A549 (cell line): ENCODE measurements at regions not wholly inside any gene's neighbourhood (a gene's known extent, or its start where the extent isn't known, plus 50 kb on each side); places are given as distances from the start of the nearest gene placed in this dataset.
A peak's percentile ranks its signal among the peaks of the same experiment; 100 is the strongest.

Experiments used
- ATAC-seq, 2 experiments: fragments of 200-7000 bp in 1 of 2; fragments of >200 bp in 1 of 2; cut with Nextera tagmentation in 1 of 2; cut with Tn5 transposase in 1 of 2; 3 replicates each; pipeline versions ENCODE4 v1.8.0 to v1.9.1; 2018 to 2020; ENCODE audit warnings: mild to moderate bottlenecking in 1 of 2, moderate library complexity in 1 of 2
- CTCF ChIA-PET: fragments of 300-600 bp; sonication (Branson Sonifier 250); formaldehyde crosslinking; extraction: SDS; loops from one replicate; lab custom pipeline; 2021; ENCODE audit warnings: antibody characterized with exemption, inconsistent platforms; lab: Yijun Ruan, JAX
- POLR2A ChIA-PET: fragments of 350-600 bp; formaldehyde crosslinking; extraction: SDS; loops from one replicate; lab custom pipeline; 2021; ENCODE audit warnings: antibody characterized with exemption, inconsistent platforms; lab: Yijun Ruan, JAX
- DNase-seq, 2 experiments: peaks; one replicate each; pipeline versions ENCODE4 v3.0.0 to v3.0.0-alpha.2; 2011 to 2016; ENCODE audit warnings: low read depth in 1 of 2, low spot score in 1 of 2
- FAIRE-seq: peaks from 2 replicates; lab custom pipeline; 2011; peaks lifted over from hg19 to GRCh38; lab: Jason Lieb, UNC
- H3K27ac ChIP-seq, 2 experiments: fragments of >200 bp; sonication (Bioruptor Twin); formaldehyde crosslinking; 3 replicates each; pipeline ENCODE4 v1.5.1; 2016 to 2017
- H3K4me1 ChIP-seq: fragments of >200 bp; sonication (Bioruptor Twin); formaldehyde crosslinking; 3 replicates; pipeline ENCODE4 v1.6.1; 2016
- H3K4me2 ChIP-seq: fragments of >200 bp; sonication (Bioruptor Twin); formaldehyde crosslinking; 3 replicates; pipeline ENCODE4 v1.6.1; 2016
- H3K4me3 ChIP-seq: fragments of >200 bp; sonication (Bioruptor Twin); formaldehyde crosslinking; 3 replicates; pipeline ENCODE4 v1.5.1; 2016
- H3K9me3 ChIP-seq: fragments of >200 bp; sonication (Bioruptor Twin); formaldehyde crosslinking; 3 replicates; pipeline ENCODE4 v1.6.1; 2016
- CBX2 ChIP-seq: fragments of 200-600 bp; sonication (generic); IDR thresholded peaks from 2 replicates; pipeline ENCODE4 v1.6.1; 2016; ENCODE audit warnings: low read depth, mild to moderate bottlenecking, borderline replicate concordance
- CHD2 ChIP-seq: fragments of 150-350 bp; IDR thresholded peaks from 2 replicates; pipeline ENCODE4 v1.6.1; 2014; ENCODE audit warnings: low read length; ENCODE audit not compliant: partially characterized antibody
- EHF ChIP-seq: fragments of 250-450 bp; sonication (Bioruptor Pico); IDR thresholded peaks from 2 replicates; pipeline ENCODE4 v1.5.0; 2020; ENCODE audit warnings: mild to moderate bottlenecking
- EP300 ChIP-seq, 2 experiments: fragments of >200 bp; sonication (Bioruptor Twin); formaldehyde crosslinking; IDR thresholded peaks; 2 replicates in 1 of 2; 3 replicates in 1 of 2; pipeline ENCODE4 v1.6.1; 2016 to 2017
- ESRRA ChIP-seq: fragments of 150-350 bp; IDR thresholded peaks from 2 replicates; pipeline ENCODE4 v1.6.1; 2014; ENCODE audit warnings: mild to moderate bottlenecking, low read length, borderline replicate concordance
- FOSL2 ChIP-seq, 2 experiments: fragments of 450-650 bp in 1 of 2; fragments of >200 bp in 1 of 2; sonication (Bioruptor Twin) in 1 of 2; formaldehyde crosslinking; IDR thresholded peaks; 2 replicates each; pipeline versions ENCODE4 v1.5.0 to v1.6.1; 2016 to 2020; ENCODE audit warnings: mild to moderate bottlenecking in 1 of 2, moderate library complexity in 1 of 2
- HEYL ChIP-seq: fragments of 250-450 bp; sonication (Bioruptor Pico); IDR thresholded peaks from 2 replicates; pipeline ENCODE4 v1.8.0; 2021; ENCODE audit warnings: mild to moderate bottlenecking, moderate library complexity
- HOXA7 ChIP-seq: fragments of 250-450 bp; sonication (Bioruptor Pico); IDR thresholded peaks from 2 replicates; pipeline ENCODE4 v1.5.0; 2020; ENCODE audit warnings: mild to moderate bottlenecking, moderate library complexity
- HOXB13 ChIP-seq: fragments of 250-450 bp; sonication (Bioruptor Pico); IDR thresholded peaks from 2 replicates; pipeline ENCODE4 v1.5.0; 2020; ENCODE audit warnings: low read depth, mild to moderate bottlenecking, moderate library complexity
- HOXB5 ChIP-seq: fragments of 250-450 bp; sonication (Bioruptor Pico); IDR thresholded peaks from 2 replicates; pipeline ENCODE4 v1.5.0; 2020; ENCODE audit warnings: mild to moderate bottlenecking, moderate library complexity
- JUNB ChIP-seq: fragments of >200 bp; sonication (Bioruptor Twin); formaldehyde crosslinking; IDR thresholded peaks from 2 replicates; pipeline ENCODE4 v1.6.1; 2016
- KDM1A ChIP-seq: fragments of 200-600 bp; sonication (generic); IDR thresholded peaks from 2 replicates; pipeline ENCODE4 v1.6.1; 2016; ENCODE audit warnings: low read depth, mild to moderate bottlenecking
- MAFK ChIP-seq: fragments of 450-650 bp; IDR thresholded peaks from 2 replicates; pipeline ENCODE4 v1.6.1; 2014; ENCODE audit not compliant: partially characterized antibody
- MAZ ChIP-seq: fragments of 150-350 bp; IDR thresholded peaks from 2 replicates; pipeline ENCODE4 v1.6.1; 2014; ENCODE audit warnings: antibody characterized with exemption, low read depth, low read length, borderline replicate concordance
- NPAS2 ChIP-seq: fragments of 250-450 bp; sonication (Bioruptor Pico); IDR thresholded peaks from 2 replicates; pipeline ENCODE4 v1.8.0; 2022; ENCODE audit warnings: mild to moderate bottlenecking, moderate library complexity, borderline replicate concordance
- NR3C1 ChIP-seq: fragments of >200 bp; sonication (Bioruptor Twin); formaldehyde crosslinking; IDR thresholded peaks from 3 replicates; pipeline ENCODE4 v1.6.1; 2017
- RAD21 ChIP-seq, 2 experiments: fragments of >200 bp in 1 of 2; sonication (Bioruptor Twin) in 1 of 2; formaldehyde crosslinking in 1 of 2; IDR thresholded peaks in 1 of 2; conservative IDR thresholded peaks in 1 of 2; 2 replicates in 1 of 2; 3 replicates in 1 of 2; pipeline ENCODE4 v1.6.1; 2012 to 2018; ENCODE audit warnings: inconsistent platforms in 1 of 2
- RARB ChIP-seq: fragments of 250-450 bp; sonication (Bioruptor Pico); IDR thresholded peaks from 2 replicates; pipeline ENCODE4 v1.8.0; 2021; ENCODE audit warnings: mild to moderate bottlenecking, moderate library complexity
- SREBF2 ChIP-seq: fragments of 450-650 bp; IDR thresholded peaks from 2 replicates; pipeline ENCODE4 v1.6.1; 2014; ENCODE audit warnings: mild to moderate bottlenecking, moderate library complexity
- ZC3H11A ChIP-seq: fragments of 450-650 bp; IDR thresholded peaks from 2 replicates; pipeline ENCODE4 v1.6.1; 2014; ENCODE audit warnings: antibody characterized with exemption, mild to moderate bottlenecking
- ZFP36 ChIP-seq: fragments of 450-650 bp; IDR thresholded peaks from 2 replicates; pipeline ENCODE4 v1.6.1; 2014; ENCODE audit warnings: borderline replicate concordance; ENCODE audit not compliant: partially characterized antibody
- WGBS: methylation state at CpG from one replicate; pipeline ENCODE4 v1.1.6; 2017; ENCODE audit errors: missing lambda C conversion rate; 5-methylcytosine and 5-hydroxymethylcytosine counted together
- TF ChIP-seq, protein P1 (sequence below): fragments of 200-600 bp; sonication (generic); IDR thresholded peaks from 2 replicates; pipeline ENCODE4 v1.6.1; 2016; ENCODE audit warnings: antibody characterized with exemption, mild to moderate bottlenecking, moderate library complexity
- TF ChIP-seq, protein P2 (sequence below): IDR thresholded peaks from 2 replicates; pipeline ENCODE4 v1.6.1; 2012; ENCODE audit warnings: low read depth, borderline replicate concordance
- TF ChIP-seq, protein P3 (sequence below): fragments of 250-450 bp; sonication (Bioruptor Pico); IDR thresholded peaks from 2 replicates; pipeline ENCODE4 v1.5.0; 2021; ENCODE audit warnings: mild to moderate bottlenecking, moderate library complexity, borderline replicate concordance

DNA sequence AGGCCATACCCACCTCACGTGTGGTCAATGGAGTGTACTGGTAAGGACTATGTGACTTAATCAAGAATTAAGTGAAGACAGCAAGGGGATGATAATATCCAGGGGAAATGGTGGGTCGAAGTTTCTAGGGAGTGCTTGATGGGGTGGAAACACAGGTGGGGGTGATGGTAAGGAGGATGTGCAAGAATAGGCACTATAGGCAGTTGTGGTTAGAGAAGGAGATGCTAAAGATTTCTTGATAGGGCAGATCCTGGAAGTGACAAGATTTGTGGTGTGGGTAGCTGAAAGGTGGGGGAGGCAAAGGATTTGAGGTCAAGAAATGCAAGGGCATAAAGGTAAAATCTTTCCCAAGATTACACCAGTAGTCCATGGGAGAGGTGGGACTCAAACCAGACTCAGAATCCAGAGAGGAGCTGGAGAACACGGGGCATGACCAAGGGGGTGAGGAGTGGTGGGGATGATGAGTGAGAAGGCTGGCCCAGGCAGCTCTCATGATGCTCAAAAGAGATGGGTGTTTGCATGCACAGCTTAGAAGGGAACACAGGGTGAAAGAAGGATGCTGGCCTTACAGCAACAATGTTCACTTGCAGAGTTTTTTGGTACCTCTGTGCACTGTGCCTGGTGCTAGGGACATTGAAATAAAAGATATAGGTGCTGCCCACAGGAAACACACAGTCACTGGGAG, 78.4 kb downstream of the CCR1 start (continued):
- TF ChIP-seq CBX2 (no peak), JUNB (no peak), KDM1A (no peak)
- TF ChIP-seq, protein P1, sequence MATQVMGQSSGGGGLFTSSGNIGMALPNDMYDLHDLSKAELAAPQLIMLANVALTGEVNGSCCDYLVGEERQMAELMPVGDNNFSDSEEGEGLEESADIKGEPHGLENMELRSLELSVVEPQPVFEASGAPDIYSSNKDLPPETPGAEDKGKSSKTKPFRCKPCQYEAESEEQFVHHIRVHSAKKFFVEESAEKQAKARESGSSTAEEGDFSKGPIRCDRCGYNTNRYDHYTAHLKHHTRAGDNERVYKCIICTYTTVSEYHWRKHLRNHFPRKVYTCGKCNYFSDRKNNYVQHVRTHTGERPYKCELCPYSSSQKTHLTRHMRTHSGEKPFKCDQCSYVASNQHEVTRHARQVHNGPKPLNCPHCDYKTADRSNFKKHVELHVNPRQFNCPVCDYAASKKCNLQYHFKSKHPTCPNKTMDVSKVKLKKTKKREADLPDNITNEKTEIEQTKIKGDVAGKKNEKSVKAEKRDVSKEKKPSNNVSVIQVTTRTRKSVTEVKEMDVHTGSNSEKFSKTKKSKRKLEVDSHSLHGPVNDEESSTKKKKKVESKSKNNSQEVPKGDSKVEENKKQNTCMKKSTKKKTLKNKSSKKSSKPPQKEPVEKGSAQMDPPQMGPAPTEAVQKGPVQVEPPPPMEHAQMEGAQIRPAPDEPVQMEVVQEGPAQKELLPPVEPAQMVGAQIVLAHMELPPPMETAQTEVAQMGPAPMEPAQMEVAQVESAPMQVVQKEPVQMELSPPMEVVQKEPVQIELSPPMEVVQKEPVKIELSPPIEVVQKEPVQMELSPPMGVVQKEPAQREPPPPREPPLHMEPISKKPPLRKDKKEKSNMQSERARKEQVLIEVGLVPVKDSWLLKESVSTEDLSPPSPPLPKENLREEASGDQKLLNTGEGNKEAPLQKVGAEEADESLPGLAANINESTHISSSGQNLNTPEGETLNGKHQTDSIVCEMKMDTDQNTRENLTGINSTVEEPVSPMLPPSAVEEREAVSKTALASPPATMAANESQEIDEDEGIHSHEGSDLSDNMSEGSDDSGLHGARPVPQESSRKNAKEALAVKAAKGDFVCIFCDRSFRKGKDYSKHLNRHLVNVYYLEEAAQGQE = no peak

- CTCF ChIA-PET = no interaction called here
Observed at GRCh38 chr3:46127503-46127902, 80.6 kb downstream of the CCR1 start.

GRCh38 chr3:46124216-46125177, 83.6 kb downstream of the CCR1 start:
- H3K4me1 ChIP-seq = no peaks in the 10 kb centered on the region
- no peak overlapping the region for H3K27ac ChIP-seq
- no peak overlapping the region for H3K4me3 ChIP-seq
- ATAC-seq = no peak
- ChIA-PET CTCF (no interaction called here), POLR2A (no interaction called here)
- TF ChIP-seq HEYL (CRISPR knock-in tag) = no peak
- no peak for TF ChIP-seq ZFP36
- TF ChIP-seq ESRRA = no peak
- no peak for TF ChIP-seq EP300 (IDR thresholded peaks at IDR 0.05)
- TF ChIP-seq RAD21 (conservative IDR thresholded peaks at IDR 0.05 in 1 of 2, IDR thresholded peaks at IDR 0.05 in 1 of 2) = no peak
- TF ChIP-seq HOXB5 (CRISPR knock-in tag) = no peak
- no peak for TF ChIP-seq MAFK
- TF ChIP-seq NR3C1 = no peak
- no peak for TF ChIP-seq CHD2
- no peak for TF ChIP-seq SREBF2
- TF ChIP-seq RARB (CRISPR knock-in tag) = no peak
- no peak for TF ChIP-seq MAZ
- no peak for TF ChIP-seq HOXA7 (CRISPR knock-in tag)
- no peak for TF ChIP-seq EHF (CRISPR knock-in tag)
- TF ChIP-seq ZC3H11A = no peak
- TF ChIP-seq, protein P2, sequence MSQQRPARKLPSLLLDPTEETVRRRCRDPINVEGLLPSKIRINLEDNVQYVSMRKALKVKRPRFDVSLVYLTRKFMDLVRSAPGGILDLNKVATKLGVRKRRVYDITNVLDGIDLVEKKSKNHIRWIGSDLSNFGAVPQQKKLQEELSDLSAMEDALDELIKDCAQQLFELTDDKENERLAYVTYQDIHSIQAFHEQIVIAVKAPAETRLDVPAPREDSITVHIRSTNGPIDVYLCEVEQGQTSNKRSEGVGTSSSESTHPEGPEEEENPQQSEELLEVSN = no peak
- TF ChIP-seq HOXB13 (CRISPR knock-in tag) = no peak
- TF ChIP-seq, protein P3, sequence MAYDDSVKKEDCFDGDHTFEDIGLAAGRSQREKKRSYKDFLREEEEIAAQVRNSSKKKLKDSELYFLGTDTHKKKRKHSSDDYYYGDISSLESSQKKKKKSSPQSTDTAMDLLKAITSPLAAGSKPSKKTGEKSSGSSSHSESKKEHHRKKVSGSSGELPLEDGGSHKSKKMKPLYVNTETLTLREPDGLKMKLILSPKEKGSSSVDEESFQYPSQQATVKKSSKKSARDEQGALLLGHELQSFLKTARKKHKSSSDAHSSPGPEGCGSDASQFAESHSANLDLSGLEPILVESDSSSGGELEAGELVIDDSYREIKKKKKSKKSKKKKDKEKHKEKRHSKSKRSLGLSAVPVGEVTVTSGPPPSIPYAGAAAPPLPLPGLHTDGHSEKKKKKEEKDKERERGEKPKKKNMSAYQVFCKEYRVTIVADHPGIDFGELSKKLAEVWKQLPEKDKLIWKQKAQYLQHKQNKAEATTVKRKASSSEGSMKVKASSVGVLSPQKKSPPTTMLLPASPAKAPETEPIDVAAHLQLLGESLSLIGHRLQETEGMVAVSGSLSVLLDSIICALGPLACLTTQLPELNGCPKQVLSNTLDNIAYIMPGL (CRISPR knock-in tag) = no peak
- TF ChIP-seq NPAS2 (CRISPR knock-in tag) = no peak
- TF ChIP-seq, all 56 proteins: peak for 0
- 63% methylated on average over 6 of the region's 6 CpGs for WGBS
- Histone ChIP-seq H3K9me3 (no peaks in the 10 kb centered on the region), H3K4me2 (no peak overlapping the region)
- FAIRE-seq (no peak), DNase-seq (no peak)

More at GRCh38 chr3:46127503-46127902, 80.6 kb downstream of the CCR1 start:
- DNase-seq = peak in 1 of 2 experiments; percentile 13
- peak; percentile 50 to 68; a peak in 3 of 6 replicates for ATAC-seq
- WGBS = 56% methylated on average over 1 of the region's 1 CpG
- Histone ChIP-seq H3K4me1 (no peaks in the 10 kb centered on the region), H3K4me3 (no peak overlapping the region), H3K4me2 (no peak overlapping the region), H3K9me3 (no peaks in the 10 kb centered on the region), H3K27ac (no peak overlapping the region)
- POLR2A ChIA-PET = no interaction called here
- TF ChIP-seq FOSL2 (IDR thresholded peaks at IDR 0.05) (no peak), FOSL2 (CRISPR knock-in tag; IDR thresholded peaks at IDR 0.05) (peak; percentile 20; the same call in 1 of the 2 replicates), JUNB (no peak)
- FAIRE-seq = no peak
